Osteoblast (primary cell): ENCODE measurements at regions not wholly inside any gene's neighbourhood (a gene's known extent, or its start where the extent isn't known, plus 50 kb on each side); places are given as distances from the start of the nearest gene placed in this dataset.

Source experiments
- DNase-seq: peaks from one replicate; pipeline ENCODE4 v3.0.0; 2011; ENCODE audit warnings: low spot score, mixed read lengths; ENCODE audit not compliant: insufficient read length; ENCODE audit errors: missing footprints
- H2AFZ ChIP-seq: 2 replicates; pipeline ENCODE4 v1.6.0; 2011; ENCODE audit warnings: mild to moderate bottlenecking, low read length
- H3K27ac ChIP-seq: 2 replicates; pipeline ENCODE4 v1.5.1; 2011; ENCODE audit warnings: mild to moderate bottlenecking, low read depth, low read length, moderate library complexity
- H3K27me3 ChIP-seq: 2 replicates; pipeline ENCODE4 v1.6.0; 2012; ENCODE audit warnings: mild to moderate bottlenecking, control low read depth, inconsistent platforms, low read length, moderate library complexity; ENCODE audit not compliant: insufficient read depth
- H3K36me3 ChIP-seq: 2 replicates; pipeline ENCODE4 v1.5.1; 2011; ENCODE audit warnings: mild to moderate bottlenecking, low read length, control low read depth, moderate library complexity; ENCODE audit not compliant: insufficient read depth
- H3K4me1 ChIP-seq: 2 replicates; pipeline ENCODE4 v1.5.1; 2011; ENCODE audit warnings: mild to moderate bottlenecking, low read length, control low read depth, moderate library complexity; ENCODE audit not compliant: insufficient read depth
- H3K4me2 ChIP-seq: 2 replicates; pipeline ENCODE4 v1.6.0; 2011; ENCODE audit warnings: mild to moderate bottlenecking, low read length; ENCODE audit not compliant: insufficient read depth
- H3K4me3 ChIP-seq: fragments of 200-600 bp; sonication (generic); 3 replicates; pipeline ENCODE4 v1.5.1; 2012; ENCODE audit warnings: mild to moderate bottlenecking, low read length, inconsistent platforms; ENCODE audit not compliant: insufficient read depth
- H3K79me2 ChIP-seq: 2 replicates; pipeline ENCODE4 v1.6.0; 2012; ENCODE audit warnings: mild to moderate bottlenecking, low read length, control low read depth, inconsistent platforms; ENCODE audit not compliant: insufficient read depth
- H3K9me3 ChIP-seq: 2 replicates; pipeline ENCODE4 v1.5.1; 2011; ENCODE audit warnings: low read depth, low read length, control low read depth
- H4K20me1 ChIP-seq: 2 replicates; pipeline ENCODE4 v1.6.0; 2012; ENCODE audit warnings: mild to moderate bottlenecking, low read length, control low read depth; ENCODE audit not compliant: insufficient read depth
- CTCF ChIP-seq: IDR thresholded peaks from 2 replicates; pipeline ENCODE4 v1.5.1; 2011; ENCODE audit warnings: mild to moderate bottlenecking, low read depth, low read length, moderate library complexity; ENCODE audit errors: extremely low read depth

DNA sequence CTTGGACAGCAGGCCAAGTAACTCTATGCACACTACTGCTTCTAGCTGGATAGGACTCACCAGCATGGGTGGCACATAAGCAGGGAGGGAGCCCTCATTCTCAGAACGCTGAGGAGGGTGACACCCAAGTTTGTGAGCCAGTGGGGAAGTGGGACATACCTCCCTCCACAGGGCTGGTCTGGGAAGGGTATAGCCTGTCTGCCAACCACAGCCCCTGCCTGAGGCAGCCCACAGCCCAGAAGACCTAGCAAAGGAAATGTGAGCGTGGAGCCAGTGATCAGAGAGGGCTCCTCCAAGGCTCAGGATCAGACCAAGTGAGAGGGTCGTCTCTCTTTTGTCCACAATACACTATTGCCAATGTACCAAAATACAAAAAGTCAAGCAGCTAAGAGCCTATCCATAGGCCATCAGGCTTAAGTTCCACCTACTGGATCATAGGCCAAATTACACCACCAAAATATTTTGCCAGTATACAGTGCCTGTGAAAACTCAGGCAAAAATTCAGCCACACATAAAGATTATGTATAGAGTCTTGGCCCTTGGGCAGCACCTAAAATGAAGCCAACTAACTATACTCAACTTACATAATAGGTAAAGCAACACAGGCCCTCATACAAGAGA lies 1203.1 kb downstream of the PCDH18 start:
- Histone ChIP-seq H4K20me1 (no peaks in the 10 kb centered on the region), H3K4me1 (no peaks in the 10 kb centered on the region), H3K9me3 (no peaks in the 10 kb centered on the region), H2AFZ (no peak overlapping the region), H3K27me3 (no peaks in the 10 kb centered on the region), H3K4me3 (no peak overlapping the region), H3K36me3 (no peaks in the 10 kb centered on the region), H3K27ac (no peak overlapping the region), H3K79me2 (no peaks in the 10 kb centered on the region), H3K4me2 (no peak overlapping the region)
- TF ChIP-seq CTCF, result no peak
- DNase-seq, result no peak

DNA sequence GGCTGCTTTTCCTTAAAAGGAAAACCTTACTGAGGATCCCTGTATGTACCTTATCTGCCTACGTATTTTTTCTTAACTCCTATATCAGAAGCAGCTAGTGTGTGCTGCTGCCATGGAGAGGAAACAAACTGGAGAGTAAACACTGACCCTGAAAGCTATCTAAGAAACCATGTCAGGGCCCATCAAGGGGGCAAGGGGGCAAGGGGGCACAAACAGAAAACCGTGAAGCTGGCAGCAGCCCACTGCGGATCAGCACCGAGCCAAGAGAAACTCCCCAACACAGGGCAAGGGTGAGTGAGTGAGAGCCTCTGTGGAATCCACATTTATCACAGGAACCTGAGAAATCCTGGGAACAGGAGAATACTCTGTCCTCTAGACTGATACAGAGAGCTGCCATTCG lies 1204.2 kb downstream of the PCDH18 start:
- Histone ChIP-seq H3K79me2 (no peaks in the 10 kb centered on the region), H3K27ac (no peak overlapping the region)

DNA sequence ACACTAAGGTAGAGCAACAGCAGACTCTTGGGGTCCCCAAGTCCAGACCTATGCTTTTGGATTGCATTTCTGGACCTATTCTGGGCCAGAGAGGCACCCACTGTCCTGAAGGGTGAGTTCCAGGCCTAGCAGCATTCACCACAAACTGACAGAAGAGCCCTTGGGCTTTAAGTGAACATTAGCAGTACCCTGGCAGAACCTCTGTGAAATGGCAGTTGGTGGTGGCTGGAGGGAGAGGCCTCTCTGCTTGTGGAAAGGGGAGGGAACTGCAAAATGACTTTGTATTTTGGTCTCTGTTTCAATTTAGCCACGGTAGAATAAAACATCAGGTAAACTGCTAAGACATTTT lies 1211.9 kb downstream of the PCDH18 start:
- no peaks in the 10 kb centered on the region for H4K20me1 ChIP-seq
- H3K4me1 ChIP-seq, result no peaks in the 10 kb centered on the region
- no peak for TF ChIP-seq CTCF
- H3K27me3 ChIP-seq, result no peaks in the 10 kb centered on the region
- no peak overlapping the region for H3K4me2 ChIP-seq
- H2AFZ ChIP-seq, result no peak overlapping the region
- no peaks in the 10 kb centered on the region for H3K36me3 ChIP-seq
- H3K27ac ChIP-seq, result no peak overlapping the region
- DNase-seq, result no peak
- H3K79me2 ChIP-seq, result no peaks in the 10 kb centered on the region
- no peak overlapping the region for H3K4me3 ChIP-seq
- no peaks in the 10 kb centered on the region for H3K9me3 ChIP-seq

More for the DNA sequence above, 1204.2 kb downstream of the PCDH18 start:
- Histone ChIP-seq H3K4me1 (no peaks in the 10 kb centered on the region), H3K4me2 (no peak overlapping the region), H3K27me3 (no peaks in the 10 kb centered on the region), H2AFZ (no peak overlapping the region), H3K36me3 (no peaks in the 10 kb centered on the region), H3K9me3 (no peaks in the 10 kb centered on the region), H3K4me3 (no peak overlapping the region), H4K20me1 (no peaks in the 10 kb centered on the region)
- DNase-seq, result no peak
- TF ChIP-seq CTCF, result no peak

GRCh38 chr4:136319789-136320464 lies 1212.4 kb downstream of the PCDH18 start:
- DNase-seq, result no peak
- no peaks in the 10 kb centered on the region for H3K79me2 ChIP-seq
- no peak overlapping the region for H3K4me2 ChIP-seq
- H3K4me3 ChIP-seq, result no peak overlapping the region
- H3K4me1 ChIP-seq, result no peaks in the 10 kb centered on the region
- no peak overlapping the region for H3K27ac ChIP-seq
- TF ChIP-seq CTCF, result no peak
- H4K20me1 ChIP-seq, result no peaks in the 10 kb centered on the region
- H3K9me3 ChIP-seq, result no peaks in the 10 kb centered on the region
- no peaks in the 10 kb centered on the region for H3K36me3 ChIP-seq
- no peak overlapping the region for H2AFZ ChIP-seq
- no peaks in the 10 kb centered on the region for H3K27me3 ChIP-seq
